HFFc6 (cell line): ENCODE measurements at regions not wholly inside any gene's neighbourhood (a gene's known extent, or its start where the extent isn't known, plus 50 kb on each side); places are given as distances from the start of the nearest gene placed in this dataset.

ENCODE experiments used
- DNase-seq: peaks from one replicate; pipeline ENCODE4 v3.0.0-alpha.2; 2018
- H3K27ac Mint-ChIP-seq: 2 replicates; pipeline ENCODE4 v1.8.0; 2020; ENCODE audit warnings: mild to moderate bottlenecking, mixed read lengths
- H3K27me3 Mint-ChIP-seq: 2 replicates; pipeline ENCODE4 v1.8.0; 2021; ENCODE audit warnings: mild to moderate bottlenecking, moderate library complexity, mixed read lengths; ENCODE audit not compliant: insufficient read depth
- H3K36me3 Mint-ChIP-seq: 2 replicates; pipeline ENCODE4 v1.8.0; 2021; ENCODE audit warnings: low read depth, mixed read lengths
- H3K4me1 Mint-ChIP-seq: 2 replicates; pipeline ENCODE4 v1.8.0; 2020; ENCODE audit warnings: low read depth, mixed read lengths
- H3K4me3 Mint-ChIP-seq: 2 replicates; pipeline ENCODE4 v1.8.0; 2020; ENCODE audit warnings: mild to moderate bottlenecking, moderate library complexity, mixed read lengths
- H3K9me3 Mint-ChIP-seq: 2 replicates; pipeline ENCODE4 v1.8.0; 2020; ENCODE audit warnings: mild to moderate bottlenecking, mixed read lengths
- CTCF ChIP-seq: fragments of 200-600 bp; sonication (generic); IDR thresholded peaks from 2 replicates; pipeline ENCODE4 v1.5.0; 2021; ENCODE audit warnings: antibody characterized with exemption, mild to moderate bottlenecking

- Mint-ChIP-seq H3K27ac (peak overlapping the region; percentile 53), H3K36me3 (peaks cover 5% of the 10 kb centered on the region; the same call in 1 of the 2 replicates), H3K27me3 (no peaks in the 10 kb centered on the region), H3K9me3 (no peaks in the 10 kb centered on the region), H3K4me1 (peaks cover 36% of the 10 kb centered on the region), H3K4me3 (peak overlapping the region; percentile 30; the same call in 1 of the 2 replicates)
- no peak for DNase-seq
- no peak for TF ChIP-seq CTCF
Measured at GRCh38 chr3:105274536-105274935, 92.2 kb upstream of the ALCAM start.

- Mint-ChIP-seq H3K4me1 (peaks cover 36% of the 10 kb centered on the region), H3K36me3 (peaks cover 5% of the 10 kb centered on the region; the same call in 1 of the 2 replicates), H3K4me3 (peak overlapping the region; percentile 30; the same call in 1 of the 2 replicates), H3K27me3 (no peaks in the 10 kb centered on the region), H3K9me3 (no peaks in the 10 kb centered on the region), H3K27ac (peak overlapping the region; percentile 53)
- DNase-seq, result peak; percentile 77
- no peak for TF ChIP-seq CTCF
Measured at GRCh38 chr3:105274958-105275357, 91.8 kb upstream of the ALCAM start.

- no peak overlapping the region for H3K4me3 Mint-ChIP-seq
- H3K27ac Mint-ChIP-seq, result no peak overlapping the region
- peaks cover 36% of the 10 kb centered on the region for H3K4me1 Mint-ChIP-seq
- no peaks in the 10 kb centered on the region for H3K36me3 Mint-ChIP-seq
- no peak for TF ChIP-seq CTCF
- H3K9me3 Mint-ChIP-seq, result no peaks in the 10 kb centered on the region
- DNase-seq, result peak; percentile 13
- no peaks in the 10 kb centered on the region for H3K27me3 Mint-ChIP-seq
Measured at GRCh38 chr3:105277656-105278055, 89.1 kb upstream of the ALCAM start.

- no peak for DNase-seq
- Mint-ChIP-seq H3K4me1 (peaks cover 35% of the 10 kb centered on the region), H3K27me3 (no peaks in the 10 kb centered on the region), H3K27ac (no peak overlapping the region), H3K4me3 (no peak overlapping the region), H3K36me3 (no peaks in the 10 kb centered on the region), H3K9me3 (no peaks in the 10 kb centered on the region)
- TF ChIP-seq CTCF, result no peak
Measured at GRCh38 chr3:105278688-105279087, 88.0 kb upstream of the ALCAM start.

- H3K4me1 Mint-ChIP-seq, result peaks cover 22% of the 10 kb centered on the region
- H3K27me3 Mint-ChIP-seq, result no peaks in the 10 kb centered on the region; the same call in 1 of the 2 replicates
- no peak overlapping the region for H3K4me3 Mint-ChIP-seq
- H3K9me3 Mint-ChIP-seq, result no peaks in the 10 kb centered on the region
- no peak for TF ChIP-seq CTCF
- H3K27ac Mint-ChIP-seq, result no peak overlapping the region
- no peaks in the 10 kb centered on the region for H3K36me3 Mint-ChIP-seq
- no peak for DNase-seq
Measured at GRCh38 chr3:105281989-105282388, 84.7 kb upstream of the ALCAM start.

- Mint-ChIP-seq H3K4me1 (peaks cover 10% of the 10 kb centered on the region), H3K9me3 (no peaks in the 10 kb centered on the region), H3K4me3 (no peak overlapping the region), H3K27me3 (no peaks in the 10 kb centered on the region; the same call in 1 of the 2 replicates), H3K27ac (no peak overlapping the region), H3K36me3 (no peaks in the 10 kb centered on the region)
- DNase-seq, result peak; percentile 20
- no peak for TF ChIP-seq CTCF
Measured at GRCh38 chr3:105284876-105285275, 81.8 kb upstream of the ALCAM start.
